Astrocyte of the hippocampus (primary cell): ENCODE measurements at regions not wholly inside any gene's neighbourhood (a gene's known extent, or its start where the extent isn't known, plus 50 kb on each side); places are given as distances from the start of the nearest gene placed in this dataset.

Source experiments
- DNase-seq: peaks from one replicate; pipeline ENCODE4 v3.0.0; 2011; ENCODE audit warnings: low read depth, low spot score

GRCh38 chr6:47117314-47117713 is 75.2 kb upstream of the ADGRF1 start:
- no peak for DNase-seq

DNA sequence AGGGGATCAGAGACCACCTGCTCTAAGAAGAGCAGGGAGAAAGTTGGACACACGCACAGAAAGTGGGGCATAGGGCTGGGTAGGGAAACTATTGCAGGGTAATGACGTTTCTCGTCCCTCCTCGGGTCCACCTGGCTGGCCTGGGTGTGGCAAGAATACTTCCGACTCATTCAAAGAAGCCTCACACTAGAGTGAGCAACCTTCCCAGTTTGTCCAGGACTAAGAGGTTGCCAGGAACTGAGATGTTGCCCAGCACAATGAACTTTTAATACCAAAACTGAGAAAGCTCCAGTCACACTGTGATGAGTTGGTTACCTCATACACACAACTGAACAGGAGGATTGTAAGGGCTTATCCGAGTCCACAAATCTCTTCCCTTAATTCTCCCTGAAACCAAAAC is 74.5 kb upstream of the ADGRF1 start:
- no peak for DNase-seq

GRCh38 chr6:47116086-47116485 is 74.0 kb upstream of the ADGRF1 start:
- DNase-seq, result no peak

- DNase-seq, result no peak
Measured at GRCh38 chr6:47114460-47114859, 72.3 kb upstream of the ADGRF1 start.

- no peak for DNase-seq
Measured at GRCh38 chr6:47112317-47112716, 70.2 kb upstream of the ADGRF1 start.

DNA sequence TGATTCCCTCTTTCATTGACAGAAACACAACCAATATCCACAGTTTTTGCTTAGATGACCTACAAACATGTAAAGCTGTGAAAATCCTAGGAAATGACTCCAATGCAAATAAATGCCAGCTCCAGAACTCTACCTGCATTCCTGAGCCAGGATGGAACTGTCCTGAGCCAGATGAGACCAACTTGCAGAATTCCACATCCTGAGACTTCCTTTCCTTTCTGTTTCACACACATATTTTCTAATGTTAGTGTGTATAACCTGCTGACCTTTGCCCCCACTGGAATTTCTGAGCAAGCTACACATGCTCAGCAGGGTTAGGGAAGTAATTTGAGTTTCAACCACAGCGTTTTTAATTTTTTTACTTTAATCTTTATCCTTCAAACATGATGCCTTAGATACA is 69.6 kb upstream of the ADGRF1 start:
- peak; percentile 18 for DNase-seq

GRCh38 chr6:47109281-47109680 is 67.1 kb upstream of the ADGRF1 start:
- peak; percentile 61 for DNase-seq

- peak; percentile 22 for DNase-seq
Measured at GRCh38 chr6:47106721-47107197, 64.6 kb upstream of the ADGRF1 start.

DNA sequence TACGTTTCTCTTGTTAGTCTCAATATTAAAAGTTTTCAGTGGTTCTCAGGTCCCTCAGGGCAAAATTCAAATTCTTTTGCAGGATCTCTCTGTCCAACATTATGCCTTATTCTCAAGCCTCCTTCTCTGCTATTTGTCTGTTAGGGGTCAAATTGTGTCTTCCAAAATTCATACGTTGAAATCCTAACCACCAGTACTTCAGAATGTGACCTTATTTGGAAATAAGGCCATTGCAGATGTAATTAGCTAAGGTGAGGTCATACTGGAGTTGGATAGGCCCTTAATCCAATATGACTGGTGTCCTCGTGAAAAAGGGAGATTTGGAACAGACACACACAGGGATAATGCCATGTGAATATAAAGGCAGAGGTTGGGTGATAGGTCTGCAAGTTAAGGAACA is 64.1 kb upstream of the ADGRF1 start:
- no peak for DNase-seq

DNA sequence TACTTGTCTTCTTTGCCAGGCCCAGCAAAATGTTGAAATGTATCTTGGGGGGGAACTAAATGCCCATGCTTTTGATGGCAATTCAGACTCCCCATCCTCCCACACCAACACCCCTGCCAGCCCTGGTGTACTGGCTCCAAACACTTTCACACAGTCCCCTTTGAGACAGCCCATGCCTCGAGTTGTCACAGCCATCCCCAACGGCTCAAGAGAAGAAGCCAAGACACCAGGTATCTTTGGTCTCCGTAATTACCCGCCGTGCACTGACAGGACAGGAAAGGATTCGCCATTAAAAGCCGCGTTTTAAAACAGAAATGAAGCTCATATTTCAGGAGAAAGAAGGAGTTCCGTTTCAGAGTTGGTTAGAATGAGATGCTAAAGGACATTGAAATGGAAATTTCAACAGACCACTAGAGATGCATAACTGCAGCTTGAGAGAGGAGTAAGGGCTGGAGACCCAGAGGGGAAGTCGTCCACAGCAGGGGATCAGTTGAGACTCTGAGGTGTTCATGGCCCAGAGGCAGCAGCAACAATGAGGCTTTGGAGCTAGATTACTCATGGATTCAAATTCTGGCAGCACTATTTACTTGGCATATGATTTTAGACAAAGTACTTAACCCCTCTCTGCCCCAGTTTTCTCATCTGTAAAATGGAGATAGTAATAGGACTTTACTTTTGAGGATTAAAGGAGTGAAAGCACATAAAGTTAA is 63.5 kb upstream of the ADGRF1 start:
- DNase-seq, result no peak

GRCh38 chr6:47103931-47104330 is 61.8 kb upstream of the ADGRF1 start:
- DNase-seq, result no peak

- no peak for DNase-seq
Measured at GRCh38 chr6:47102331-47102730, 60.2 kb upstream of the ADGRF1 start.

DNA sequence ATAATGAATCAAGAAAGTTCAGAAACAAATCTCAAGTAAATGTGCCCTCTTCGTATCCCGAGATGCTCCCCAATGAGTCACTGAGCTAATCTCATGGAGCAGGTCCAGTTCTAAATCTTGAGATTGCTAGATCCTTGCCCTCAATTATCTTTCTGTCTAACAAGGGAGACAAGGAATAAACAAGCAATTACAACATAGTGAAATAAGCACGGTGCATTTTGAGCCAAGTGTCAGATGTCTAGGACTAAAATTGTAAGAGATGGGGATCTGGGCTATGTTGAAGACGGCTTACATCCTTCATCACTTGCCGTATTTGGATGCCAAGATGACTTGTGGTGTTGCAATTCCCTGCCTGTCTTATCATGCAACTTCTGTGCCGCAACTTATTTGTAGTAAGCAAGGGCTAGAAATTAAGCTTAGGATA is 56.5 kb upstream of the ADGRF1 start:
- no peak for DNase-seq

DNA sequence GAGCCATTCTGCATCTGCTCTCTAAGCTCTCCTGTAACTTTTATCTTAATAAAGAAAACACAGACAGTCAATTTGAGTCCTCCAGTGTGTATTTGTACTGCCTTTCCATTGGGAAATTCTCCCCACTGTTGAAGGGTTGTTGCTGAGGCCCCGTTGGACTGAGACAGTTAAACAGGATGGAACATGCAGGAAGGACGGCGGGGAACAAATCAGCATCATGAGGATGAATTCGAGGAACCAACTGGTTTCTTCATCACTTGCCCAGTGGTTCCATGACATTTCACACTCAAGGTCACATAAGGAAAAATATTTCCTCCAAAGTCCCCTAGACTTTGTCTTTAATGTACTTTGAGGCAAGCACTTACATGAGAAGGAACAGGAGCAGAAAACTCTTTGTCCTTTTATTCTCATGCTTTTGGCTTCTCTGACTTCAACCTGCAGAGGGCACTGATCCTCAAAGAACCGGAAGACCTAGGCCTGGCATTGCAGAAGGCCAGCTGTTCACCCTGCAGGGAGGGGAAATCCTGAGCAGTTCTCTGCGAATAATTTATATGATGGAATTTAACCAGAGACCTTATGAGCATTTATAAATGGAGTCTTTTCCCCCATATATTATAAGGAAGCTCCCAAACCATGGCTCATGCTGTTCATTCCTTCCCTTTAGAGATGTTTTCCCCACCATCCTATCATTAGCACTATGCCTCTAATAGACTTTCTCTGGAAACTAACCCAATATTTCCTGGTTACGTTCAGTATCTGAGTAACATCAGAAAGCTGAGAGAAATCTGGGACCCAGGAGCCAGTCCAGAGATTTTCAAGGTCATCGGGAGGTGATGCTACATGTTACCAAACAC is 55.2 kb upstream of the ADGRF1 start:
- peak; percentile 87 for DNase-seq

DNA sequence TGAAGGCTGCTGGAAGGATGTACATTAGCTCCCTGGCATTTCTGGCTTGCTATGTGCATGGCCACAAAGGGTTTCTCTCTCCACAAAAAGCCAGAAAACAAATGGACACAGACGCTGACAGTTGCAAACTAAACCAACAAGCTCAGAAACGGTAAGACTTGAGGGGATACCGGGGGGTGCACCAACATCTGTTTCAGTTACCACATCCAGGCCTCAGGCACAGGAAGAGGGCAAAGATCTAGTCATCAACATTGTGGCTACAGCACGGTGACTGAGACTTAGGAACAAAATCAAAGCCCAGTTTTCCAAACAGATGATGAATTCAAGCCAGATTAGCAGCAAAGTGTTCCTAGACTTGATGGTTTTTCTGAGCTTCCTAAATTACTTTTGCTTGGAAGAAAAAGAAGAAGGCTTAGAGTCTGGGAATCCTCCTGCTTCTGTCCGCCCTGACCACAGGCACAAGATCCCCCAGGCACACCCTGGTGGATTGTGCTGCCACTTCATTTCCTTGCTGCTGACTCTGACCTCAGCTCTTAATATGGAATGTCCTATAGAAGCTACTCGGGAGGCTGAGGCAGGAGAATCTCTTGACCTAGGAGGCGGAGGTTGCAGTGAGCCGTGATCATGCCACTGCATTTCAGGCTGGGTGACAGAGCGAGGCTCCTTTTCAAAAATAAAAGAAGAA is 54.2 kb upstream of the ADGRF1 start:
- no peak for DNase-seq

DNA sequence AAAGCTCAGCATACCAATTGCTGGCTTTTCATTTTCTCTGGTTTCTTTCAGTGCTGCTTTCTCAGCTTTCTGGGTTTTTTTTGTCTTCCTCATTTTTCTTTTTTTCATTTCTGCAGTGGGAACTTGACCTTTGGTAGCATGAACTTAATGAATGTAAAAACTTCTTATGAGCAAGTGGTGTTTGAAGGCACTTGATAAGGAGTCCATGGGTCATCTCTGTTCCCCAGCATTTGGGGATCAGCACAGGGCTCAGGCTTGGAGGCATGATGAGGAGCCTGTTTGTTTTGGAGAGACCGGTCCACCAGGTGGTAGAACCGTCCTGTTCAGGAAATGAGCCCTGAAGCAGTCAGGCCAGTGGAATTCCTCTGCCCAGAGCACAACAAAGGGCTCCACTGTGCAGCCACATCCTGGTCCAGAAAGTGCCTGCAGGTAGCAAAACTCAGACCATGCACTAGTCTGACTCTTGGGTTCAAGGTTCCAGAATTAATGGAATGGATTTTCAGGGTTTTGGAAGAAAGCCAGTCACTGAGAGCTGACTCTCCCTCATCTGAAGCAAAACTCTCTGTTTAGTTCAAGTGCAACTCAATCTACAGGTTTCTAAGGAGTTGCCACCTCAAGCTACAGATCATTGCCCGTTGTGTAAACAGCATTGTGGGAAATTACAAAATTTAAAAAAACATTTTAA is 52.3 kb upstream of the ADGRF1 start:
- DNase-seq, result no peak

DNA sequence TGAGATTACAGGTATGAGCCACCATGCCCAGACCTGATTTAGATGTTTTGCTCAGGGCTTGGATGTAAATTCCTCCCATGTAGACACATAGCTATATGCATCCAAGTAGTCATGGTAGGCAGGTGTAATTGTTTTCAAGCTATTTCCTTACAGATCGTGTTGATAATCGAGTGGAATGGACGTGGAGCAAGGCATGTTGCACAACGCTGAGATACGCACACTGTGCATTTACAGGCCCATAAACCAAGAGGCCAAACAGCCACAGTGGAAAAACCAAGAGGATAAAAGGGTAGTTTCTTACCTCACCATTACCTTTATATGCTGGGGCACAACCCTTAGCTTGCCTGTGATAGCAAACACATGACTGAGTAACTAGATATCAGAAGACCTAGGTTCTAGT is 51.0 kb upstream of the ADGRF1 start:
- DNase-seq, result no peak

GRCh38 chr6:47091886-47092668 is 49.9 kb upstream of the ADGRF1 start:
- no peak for DNase-seq
